BE2C (cell line): ENCODE measurements at regions not wholly inside any gene's neighbourhood (a gene's known extent, or its start where the extent isn't known, plus 50 kb on each side); places are given as distances from the start of the nearest gene placed in this dataset.
"Not testable (repeated sequence)": the region's sequence is repeated elsewhere in the genome, so short reads cannot be mapped to it uniquely, and the experiment has no call there.

Experiments used
- DNase-seq: peaks from one replicate; pipeline ENCODE4 v3.0.0-alpha.2; 2020
- H3K27me3 ChIP-seq: fragments of 250-450 bp; sonication (Bioruptor Pico); 2 replicates; pipeline ENCODE4 v1.5.1; 2020; ENCODE audit warnings: mild to moderate bottlenecking
- H3K36me3 ChIP-seq: fragments of 250-450 bp; sonication (Bioruptor Pico); 2 replicates; pipeline ENCODE4 v1.5.1; 2020; ENCODE audit warnings: mild to moderate bottlenecking
- H3K4me1 ChIP-seq: fragments of 250-450 bp; sonication (Bioruptor Pico); 2 replicates; pipeline ENCODE4 v1.5.1; 2020
- H3K4me3 ChIP-seq: 2 replicates; pipeline ENCODE4 v1.5.1; 2011; ENCODE audit warnings: low read depth, low read length
- H3K9me3 ChIP-seq: fragments of 250-450 bp; sonication (Bioruptor Pico); 2 replicates; pipeline ENCODE4 v1.5.1; 2020
- TF ChIP-seq, protein P1 (sequence below): IDR thresholded peaks from 2 replicates; pipeline ENCODE4 v1.5.1; 2012; ENCODE audit warnings: mild to moderate bottlenecking, low read depth, low read length

DNA sequence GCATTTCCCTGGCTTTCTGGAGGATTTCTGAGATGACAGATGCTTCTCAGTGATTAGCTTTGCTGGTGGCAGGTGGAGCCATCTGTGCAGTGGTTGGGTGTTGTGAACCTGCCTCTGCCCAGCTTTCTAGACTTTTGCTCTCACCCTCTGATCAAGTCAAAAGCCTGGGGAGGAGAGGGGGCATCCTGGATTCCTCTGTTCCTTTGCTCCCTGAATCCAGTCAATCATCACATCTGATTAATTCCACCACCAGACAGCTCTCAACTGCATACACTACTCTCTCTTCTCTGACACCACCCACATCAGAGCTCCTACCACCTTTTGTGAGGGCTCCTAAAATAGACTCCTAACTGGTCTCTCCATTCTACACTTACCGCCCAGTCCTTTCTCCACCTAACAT, 283.5 kb downstream of the WDR11 start:
- H3K4me1 ChIP-seq = no peaks in the 10 kb centered on the region
- H3K4me3 ChIP-seq = no peak overlapping the region
- no peaks in the 10 kb centered on the region for H3K36me3 ChIP-seq
- no peaks in the 10 kb centered on the region for H3K9me3 ChIP-seq
- DNase-seq = no peak
- no peaks in the 10 kb centered on the region for H3K27me3 ChIP-seq
- TF ChIP-seq, protein P1, sequence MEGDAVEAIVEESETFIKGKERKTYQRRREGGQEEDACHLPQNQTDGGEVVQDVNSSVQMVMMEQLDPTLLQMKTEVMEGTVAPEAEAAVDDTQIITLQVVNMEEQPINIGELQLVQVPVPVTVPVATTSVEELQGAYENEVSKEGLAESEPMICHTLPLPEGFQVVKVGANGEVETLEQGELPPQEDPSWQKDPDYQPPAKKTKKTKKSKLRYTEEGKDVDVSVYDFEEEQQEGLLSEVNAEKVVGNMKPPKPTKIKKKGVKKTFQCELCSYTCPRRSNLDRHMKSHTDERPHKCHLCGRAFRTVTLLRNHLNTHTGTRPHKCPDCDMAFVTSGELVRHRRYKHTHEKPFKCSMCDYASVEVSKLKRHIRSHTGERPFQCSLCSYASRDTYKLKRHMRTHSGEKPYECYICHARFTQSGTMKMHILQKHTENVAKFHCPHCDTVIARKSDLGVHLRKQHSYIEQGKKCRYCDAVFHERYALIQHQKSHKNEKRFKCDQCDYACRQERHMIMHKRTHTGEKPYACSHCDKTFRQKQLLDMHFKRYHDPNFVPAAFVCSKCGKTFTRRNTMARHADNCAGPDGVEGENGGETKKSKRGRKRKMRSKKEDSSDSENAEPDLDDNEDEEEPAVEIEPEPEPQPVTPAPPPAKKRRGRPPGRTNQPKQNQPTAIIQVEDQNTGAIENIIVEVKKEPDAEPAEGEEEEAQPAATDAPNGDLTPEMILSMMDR = no peak

DNA sequence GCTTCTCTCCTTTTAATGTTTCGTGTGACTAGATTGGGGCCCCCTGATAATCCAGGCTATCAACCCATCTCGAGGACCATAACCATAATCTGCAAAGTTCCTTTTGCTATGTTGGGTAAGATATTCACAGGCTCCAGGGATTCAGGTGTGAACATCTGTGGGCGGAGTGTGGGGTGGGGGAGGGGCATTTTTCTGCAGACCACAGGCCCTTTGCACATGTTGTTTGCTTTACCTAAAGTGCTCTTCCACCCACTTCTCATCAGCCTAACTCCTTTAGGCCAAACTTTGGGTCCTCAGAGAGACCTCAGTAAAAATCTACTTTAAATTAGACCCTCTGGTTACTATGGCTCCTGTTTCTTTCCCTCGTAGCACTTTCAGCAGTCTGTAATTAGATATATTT, 284.4 kb downstream of the WDR11 start:
- H3K27me3 ChIP-seq = no peaks in the 10 kb centered on the region
- no peaks in the 10 kb centered on the region for H3K9me3 ChIP-seq
- H3K36me3 ChIP-seq = no peaks in the 10 kb centered on the region
- H3K4me1 ChIP-seq = no peaks in the 10 kb centered on the region
- DNase-seq = no peak
- no peak overlapping the region for H3K4me3 ChIP-seq
- TF ChIP-seq, protein P1 = no peak

DNA sequence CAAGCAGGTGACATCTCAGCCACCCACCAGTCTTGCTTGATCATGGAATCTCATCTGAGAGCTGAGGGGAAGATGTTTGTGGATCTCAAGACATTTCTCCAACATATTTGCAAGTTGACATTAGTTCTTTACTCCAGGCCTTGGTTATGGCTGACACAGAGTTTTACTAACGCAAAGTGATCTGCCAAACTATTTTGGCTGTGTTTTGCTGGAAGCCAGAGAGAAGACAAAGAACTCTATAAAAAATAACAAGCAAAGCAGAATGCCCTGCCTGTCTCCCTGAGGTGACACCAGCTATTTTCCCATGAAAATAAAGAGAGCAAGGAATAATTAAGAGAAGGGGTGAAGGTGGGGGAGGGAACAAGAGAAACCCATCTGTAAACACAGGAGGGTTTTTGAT, 286.4 kb downstream of the WDR11 start:
- TF ChIP-seq, protein P1 = no peak
- H3K27me3 ChIP-seq = no peaks in the 10 kb centered on the region

DNA sequence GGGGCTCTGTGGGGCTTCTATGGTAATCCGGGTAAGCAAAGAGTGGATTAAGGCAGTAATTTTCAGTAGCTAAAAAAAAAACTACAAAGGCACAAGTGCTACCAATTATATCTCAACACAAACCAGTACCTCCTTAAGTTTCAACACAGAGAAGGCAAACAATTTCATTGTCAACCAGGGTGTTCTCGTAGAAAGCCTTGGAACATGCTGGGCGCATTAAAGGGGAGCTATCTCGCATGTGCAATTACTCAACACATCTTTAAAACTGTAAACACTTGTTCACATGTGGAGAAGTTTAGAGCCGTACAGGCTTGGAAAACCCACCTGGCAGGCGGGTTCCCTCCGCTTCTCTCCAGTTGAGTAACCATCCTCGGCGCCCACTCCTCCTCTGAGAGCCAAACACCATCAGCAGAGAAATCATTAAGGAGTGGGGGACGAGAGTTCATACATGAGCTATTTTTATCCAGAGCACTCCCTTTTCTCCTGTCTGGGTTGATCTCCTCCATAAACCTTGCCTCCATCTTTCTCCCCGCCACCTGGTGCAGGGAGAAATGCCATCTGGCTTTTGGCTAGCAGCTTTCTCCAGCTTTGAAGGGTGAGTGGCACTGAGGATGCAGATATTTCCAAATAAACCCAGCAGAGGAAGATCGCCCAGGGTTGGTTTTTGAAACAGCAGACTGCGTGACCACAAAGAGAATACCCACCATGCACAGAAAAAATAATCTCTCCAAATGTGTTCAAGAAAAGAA, 287.1 kb downstream of the WDR11 start:
- no peak for DNase-seq
- no peaks in the 10 kb centered on the region for H3K27me3 ChIP-seq
- TF ChIP-seq, protein P1 = no peak

More for the DNA sequence above, 286.4 kb downstream of the WDR11 start:
- Histone ChIP-seq H3K36me3 (no peaks in the 10 kb centered on the region), H3K9me3 (no peaks in the 10 kb centered on the region), H3K4me3 (no peak overlapping the region), H3K4me1 (no peaks in the 10 kb centered on the region)
- DNase-seq = no peak

DNA sequence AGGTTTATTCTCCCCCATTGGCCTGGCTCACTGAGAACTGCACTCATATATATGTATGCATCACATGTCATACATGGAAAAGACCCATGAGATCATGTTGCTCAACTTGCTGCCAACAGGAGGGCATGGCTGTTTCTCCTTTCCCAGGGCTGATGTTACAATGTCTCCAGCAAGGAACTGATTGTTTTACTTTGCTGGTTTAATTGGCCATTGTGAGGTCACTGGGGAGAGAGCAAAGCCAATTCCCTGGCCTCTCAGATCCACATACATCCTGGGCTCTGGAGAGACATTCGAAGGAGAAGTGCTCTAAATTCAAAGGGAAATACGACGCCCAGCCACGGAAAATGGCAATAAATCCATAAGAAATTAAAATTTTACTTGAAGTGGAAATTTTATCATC, 287.8 kb downstream of the WDR11 start:
- H3K9me3 ChIP-seq = no peaks in the 10 kb centered on the region
- TF ChIP-seq, protein P1 = no peak
- no peak for DNase-seq

More for the DNA sequence above, 287.1 kb downstream of the WDR11 start:
- Histone ChIP-seq H3K4me3 (no peak overlapping the region), H3K36me3 (no peaks in the 10 kb centered on the region), H3K4me1 (no peaks in the 10 kb centered on the region), H3K9me3 (no peaks in the 10 kb centered on the region)

DNA sequence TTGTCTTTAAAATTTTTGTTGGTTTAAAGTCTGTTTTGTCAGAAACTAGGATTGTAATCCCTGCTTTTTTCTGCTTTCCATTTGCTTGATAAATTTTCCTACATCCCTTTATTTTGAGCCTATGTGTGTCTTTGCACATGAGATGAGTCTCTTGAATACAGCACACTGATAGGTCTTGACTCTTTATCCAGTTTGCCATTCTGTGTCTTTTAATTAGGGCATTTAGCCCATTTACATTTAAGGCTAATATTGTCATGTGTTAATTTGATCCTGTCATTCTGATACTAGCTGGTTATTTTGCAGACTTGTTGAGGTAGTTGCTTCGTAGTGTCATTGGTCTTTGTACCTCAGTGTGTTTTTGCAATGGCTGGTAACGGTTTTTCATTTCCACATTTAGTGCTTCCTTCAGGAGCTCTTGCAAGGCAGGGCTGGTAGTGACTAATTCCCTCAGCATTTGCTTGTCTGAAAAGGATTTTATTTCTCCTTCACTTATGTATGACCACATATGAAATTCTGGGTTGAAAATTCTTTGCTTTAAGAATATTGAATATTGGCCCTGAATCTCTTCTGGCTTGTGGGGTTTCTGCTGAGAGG, 294.7 kb downstream of the WDR11 start:
- not testable (repeated sequence) for H3K36me3 ChIP-seq, H3K27me3 ChIP-seq, H3K9me3 ChIP-seq, DNase-seq, H3K4me1 ChIP-seq, H3K4me3 ChIP-seq

More for the DNA sequence above, 287.8 kb downstream of the WDR11 start:
- no peaks in the 10 kb centered on the region for H3K27me3 ChIP-seq
- H3K36me3 ChIP-seq = no peaks in the 10 kb centered on the region
- no peaks in the 10 kb centered on the region for H3K4me1 ChIP-seq
- no peak overlapping the region for H3K4me3 ChIP-seq
